BE2C (cell line): ENCODE measurements at regions not wholly inside any gene's neighbourhood (a gene's known extent, or its start where the extent isn't known, plus 50 kb on each side); places are given as distances from the start of the nearest gene placed in this dataset.

ENCODE experiments used
- DNase-seq: peaks from one replicate; pipeline ENCODE4 v3.0.0-alpha.2; 2020
- H3K27me3 ChIP-seq: fragments of 250-450 bp; sonication (Bioruptor Pico); 2 replicates; pipeline ENCODE4 v1.5.1; 2020; ENCODE audit warnings: mild to moderate bottlenecking
- H3K36me3 ChIP-seq: fragments of 250-450 bp; sonication (Bioruptor Pico); 2 replicates; pipeline ENCODE4 v1.5.1; 2020; ENCODE audit warnings: mild to moderate bottlenecking
- H3K4me1 ChIP-seq: fragments of 250-450 bp; sonication (Bioruptor Pico); 2 replicates; pipeline ENCODE4 v1.5.1; 2020
- H3K4me3 ChIP-seq: 2 replicates; pipeline ENCODE4 v1.5.1; 2011; ENCODE audit warnings: low read depth, low read length
- H3K9me3 ChIP-seq: fragments of 250-450 bp; sonication (Bioruptor Pico); 2 replicates; pipeline ENCODE4 v1.5.1; 2020
- CTCF ChIP-seq: IDR thresholded peaks from 2 replicates; pipeline ENCODE4 v1.5.1; 2012; ENCODE audit warnings: mild to moderate bottlenecking, low read depth, low read length

GRCh38 chr18:39058386-39059000, 1492.9 kb upstream of the CELF4 start:
- no peak for DNase-seq
- no peak for TF ChIP-seq CTCF
- H3K9me3 ChIP-seq, result no peaks in the 10 kb centered on the region

GRCh38 chr18:39057423-39058064, 1491.9 kb upstream of the CELF4 start:
- Histone ChIP-seq H3K4me3 (no peak overlapping the region), H3K36me3 (no peaks in the 10 kb centered on the region), H3K9me3 (no peaks in the 10 kb centered on the region), H3K4me1 (no peaks in the 10 kb centered on the region), H3K27me3 (no peaks in the 10 kb centered on the region)
- DNase-seq, result no peak
- no peak for TF ChIP-seq CTCF

More at GRCh38 chr18:39058386-39059000, 1492.9 kb upstream of the CELF4 start:
- Histone ChIP-seq H3K4me1 (no peaks in the 10 kb centered on the region), H3K4me3 (no peak overlapping the region), H3K36me3 (no peaks in the 10 kb centered on the region), H3K27me3 (no peaks in the 10 kb centered on the region)

- DNase-seq, result no peak
- H3K4me1 ChIP-seq, result no peaks in the 10 kb centered on the region
- no peaks in the 10 kb centered on the region for H3K36me3 ChIP-seq
- TF ChIP-seq CTCF, result no peak
- no peaks in the 10 kb centered on the region for H3K9me3 ChIP-seq
- H3K27me3 ChIP-seq, result no peaks in the 10 kb centered on the region
- no peak overlapping the region for H3K4me3 ChIP-seq
These were observed 1488.0 kb upstream of the CELF4 start for GRCh38 chr18:39053571-39053970.

GRCh38 chr18:39051013-39051412, 1485.4 kb upstream of the CELF4 start:
- TF ChIP-seq CTCF, result no peak
- no peak for DNase-seq
- no peaks in the 10 kb centered on the region for H3K27me3 ChIP-seq
- H3K9me3 ChIP-seq, result no peaks in the 10 kb centered on the region
- H3K4me1 ChIP-seq, result no peaks in the 10 kb centered on the region
- H3K36me3 ChIP-seq, result no peaks in the 10 kb centered on the region
- H3K4me3 ChIP-seq, result no peak overlapping the region

GRCh38 chr18:39039813-39040212, 1474.2 kb upstream of the CELF4 start:
- no peak for TF ChIP-seq CTCF

GRCh38 chr18:39037925-39038324, 1472.3 kb upstream of the CELF4 start:
- H3K4me1 ChIP-seq, result no peaks in the 10 kb centered on the region
- TF ChIP-seq CTCF, result no peak
- no peaks in the 10 kb centered on the region for H3K27me3 ChIP-seq
- DNase-seq, result no peak
- H3K4me3 ChIP-seq, result no peak overlapping the region
- H3K36me3 ChIP-seq, result no peaks in the 10 kb centered on the region
- no peaks in the 10 kb centered on the region for H3K9me3 ChIP-seq

More at GRCh38 chr18:39039813-39040212, 1474.2 kb upstream of the CELF4 start:
- Histone ChIP-seq H3K36me3 (no peaks in the 10 kb centered on the region), H3K27me3 (no peaks in the 10 kb centered on the region), H3K4me1 (no peaks in the 10 kb centered on the region), H3K9me3 (no peaks in the 10 kb centered on the region), H3K4me3 (no peak overlapping the region)
- no peak for DNase-seq
